B cell (primary cell): ENCODE measurements at regions not wholly inside any gene's neighbourhood (a gene's known extent, or its start where the extent isn't known, plus 50 kb on each side); places are given as distances from the start of the nearest gene placed in this dataset.

Source experiments
- ATAC-seq: fragments of 200-7000 bp; cut with Tn5 transposase; one replicate; pipeline ENCODE4 v1.10.0; 2021; ENCODE audit warnings: low read depth, mild to moderate bottlenecking, moderate number of reproducible peaks, moderate library complexity
- CTCF ChIA-PET: fragments of 350-600 bp; sonication (Branson Sonifier 250); formaldehyde crosslinking; loops from one replicate; lab custom pipeline; 2021; ENCODE audit warnings: antibody characterized with exemption, inconsistent platforms; lab: Charles Lee
- POLR2A ChIA-PET: fragments of 350-600 bp; sonication (Branson Sonifier 250); formaldehyde crosslinking; loops from one replicate; lab custom pipeline; 2021; ENCODE audit warnings: antibody characterized with exemption; lab: Charles Lee
- DNase-seq: peaks from one replicate; pipeline ENCODE4 v3.0.0; 2013
- H2AFZ ChIP-seq: 2 replicates; pipeline ENCODE4 v1.6.1; 2012; ENCODE audit warnings: mild to moderate bottlenecking, low read depth, low read length; ENCODE audit not compliant: insufficient read depth, poor library complexity, severe bottlenecking
- H3K27ac ChIP-seq, 2 donors: 1 replicate in 1 of 2; 2 replicates in 1 of 2; pipeline ENCODE4 v1.5.1; 2012 to 2013; ENCODE audit warnings: low read length in 2 of 2, mild to moderate bottlenecking in 2 of 2, moderate library complexity in 1 of 2
- H3K27me3 ChIP-seq, 4 experiments: fragments of 200-600 bp in 1 of 4; sonication (generic) in 1 of 4; replicated peaks in 1 of 4; 1 replicate in 2 of 4; 2 replicates in 2 of 4; pipeline versions ENCODE4 v1.6.1 to v1.7.0; 2013 to 2016; ENCODE audit warnings: low read length in 3 of 4, mild to moderate bottlenecking in 2 of 4, mixed read lengths in 1 of 4, moderate library complexity in 1 of 4; ENCODE audit not compliant: insufficient read depth in 4 of 4, control insufficient read depth in 3 of 4; ENCODE audit errors: control extremely low read depth in 1 of 4
- H3K36me3 ChIP-seq, 2 experiments: replicated peaks in 1 of 2; 1 replicate in 1 of 2; 2 replicates in 1 of 2; pipeline versions ENCODE4 v1.6.1 to v1.7.1; 2013; ENCODE audit warnings: low read length in 1 of 2; ENCODE audit not compliant: insufficient read depth in 2 of 2, control insufficient read depth in 1 of 2; ENCODE audit errors: control extremely low read depth in 1 of 2, extremely low read depth in 1 of 2
- H3K4me1 ChIP-seq, 2 donors: fragments of 200-600 bp in 1 of 2; sonication (generic) in 1 of 2; 1 replicate in 1 of 2; 2 replicates in 1 of 2; pipeline versions ENCODE4 v1.5.1 to v1.6.1; 2013 to 2017; ENCODE audit warnings: low read length in 2 of 2; ENCODE audit not compliant: control insufficient read depth in 2 of 2, insufficient read depth in 2 of 2
- H3K4me2 ChIP-seq: replicated peaks from 2 replicates; pipeline ENCODE3; 2012; ENCODE audit warnings: mild to moderate bottlenecking, low read depth, low read length; ENCODE audit not compliant: poor library complexity, severe bottlenecking
- H3K4me3 ChIP-seq, 5 experiments: fragments of 200-600 bp in 1 of 5; sonication (generic) in 1 of 5; 1 replicate in 3 of 5; 2 replicates in 2 of 5; pipeline versions ENCODE4 v1.5.1 to v1.7.0; 2011 to 2016; ENCODE audit warnings: low read length in 4 of 5, mild to moderate bottlenecking in 4 of 5, low read depth in 2 of 5, control low read depth in 1 of 5, moderate library complexity in 1 of 5; ENCODE audit not compliant: insufficient read depth in 1 of 5; ENCODE audit errors: control extremely low read depth in 1 of 5, extremely low read depth in 1 of 5
- H3K79me2 ChIP-seq: fragments of 200-600 bp; sonication (generic); one replicate; pipeline ENCODE4 v1.6.0; 2016; ENCODE audit warnings: low read length; ENCODE audit not compliant: control insufficient read depth, insufficient read depth
- H3K9ac ChIP-seq: fragments of 200-600 bp; sonication (generic); 2 replicates; pipeline ENCODE4 v1.6.1; 2017; ENCODE audit warnings: mild to moderate bottlenecking, low read length, moderate library complexity
- H3K9me3 ChIP-seq, 3 donors: one replicate each; pipeline versions ENCODE4 v1.6.1 to v1.7.1; 2013; ENCODE audit warnings: low read length in 2 of 3; ENCODE audit not compliant: control insufficient read depth in 2 of 3, insufficient read depth in 1 of 3; ENCODE audit errors: control extremely low read depth in 1 of 3
- H4K20me1 ChIP-seq: 2 replicates; pipeline ENCODE4 v1.6.0; 2012; ENCODE audit warnings: mild to moderate bottlenecking, low read length; ENCODE audit not compliant: insufficient read depth, control insufficient read depth, poor library complexity, severe bottlenecking
- H3K27ac Mint-ChIP-seq: one replicate; pipeline ENCODE4 v1.8.0; 2021; ENCODE audit warnings: mixed read lengths
- H3K27me3 Mint-ChIP-seq: one replicate; pipeline ENCODE4 v1.8.0; 2021; ENCODE audit warnings: mixed read lengths
- H3K4me1 Mint-ChIP-seq: one replicate; pipeline ENCODE4 v1.8.0; 2021; ENCODE audit warnings: mixed read lengths
- H3K4me3 Mint-ChIP-seq: one replicate; pipeline ENCODE4 v1.8.0; 2021; ENCODE audit warnings: mixed read lengths
- H3K9me3 Mint-ChIP-seq: one replicate; pipeline ENCODE4 v1.8.0; 2022; ENCODE audit warnings: mixed read lengths; ENCODE audit not compliant: insufficient read depth
- EZH2 ChIP-seq: IDR thresholded peaks from 2 replicates; pipeline ENCODE4 v1.6.1; 2012; ENCODE audit warnings: borderline replicate concordance, low read depth, mild to moderate bottlenecking, moderate library complexity, low read length; ENCODE audit not compliant: insufficient read depth, poor library complexity, severe bottlenecking
- WGBS: methylation state at CpG from one replicate; pipeline ENCODE4 v1.1.5; 2013; ENCODE audit warnings: missing lambda C conversion rate; ENCODE audit not compliant: insufficient coverage; 5-methylcytosine and 5-hydroxymethylcytosine counted together
- intact Hi-C: fragments of 100-400 bp; cut with micrococcal nuclease; formaldehyde crosslinking; loops from one replicate; pipeline ENCODE4 v1.10.0; 2022
- TF ChIP-seq, protein P1 (sequence below): fragments of 200-600 bp; IDR thresholded peaks from one replicate; pipeline ENCODE4 v1.8.0; 2022; ENCODE audit warnings: antibody characterized with exemption, mild to moderate bottlenecking

DNA sequence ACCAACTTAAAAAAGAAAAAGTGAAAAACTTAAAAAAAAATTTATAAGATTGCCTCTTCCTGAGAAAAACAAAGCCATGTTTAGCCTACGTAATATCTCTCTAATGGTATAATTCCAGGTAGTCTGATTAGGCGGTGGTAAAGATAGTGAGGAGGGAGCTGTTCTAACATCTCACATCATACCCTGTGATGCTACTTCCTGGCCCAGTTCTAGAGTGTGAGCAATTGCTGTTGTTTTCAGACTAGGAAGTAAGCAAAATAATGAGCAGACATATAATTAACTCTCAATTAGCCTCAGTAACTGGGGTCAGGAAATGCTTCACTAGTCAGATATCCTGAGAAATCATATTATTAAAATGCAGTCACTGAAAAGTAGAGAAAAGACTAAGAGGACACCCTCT is 113.9 kb downstream of the PHLDA1 start:
- Mint-ChIP-seq H3K27ac (peak overlapping the region; percentile 62), H3K9me3 (no peaks in the 10 kb centered on the region), H3K27me3 (no peaks in the 10 kb centered on the region), H3K4me1 (peaks cover 23% of the 10 kb centered on the region), H3K4me3 (peak overlapping the region; percentile 38)
- DNase-seq = no peak
- no peak overlapping the region for H3K4me3 ChIP-seq
- no peaks in the 10 kb centered on the region for H4K20me1 ChIP-seq
- no peak overlapping the region for H2AFZ ChIP-seq
- no CpG with 5 or more reads among the region's 2 CpGs for WGBS
- H3K4me1 ChIP-seq = peaks cover 13 to 14% of the 10 kb centered on the region in 2 donors
- no peak for TF ChIP-seq EZH2
- TF ChIP-seq, protein P1, sequence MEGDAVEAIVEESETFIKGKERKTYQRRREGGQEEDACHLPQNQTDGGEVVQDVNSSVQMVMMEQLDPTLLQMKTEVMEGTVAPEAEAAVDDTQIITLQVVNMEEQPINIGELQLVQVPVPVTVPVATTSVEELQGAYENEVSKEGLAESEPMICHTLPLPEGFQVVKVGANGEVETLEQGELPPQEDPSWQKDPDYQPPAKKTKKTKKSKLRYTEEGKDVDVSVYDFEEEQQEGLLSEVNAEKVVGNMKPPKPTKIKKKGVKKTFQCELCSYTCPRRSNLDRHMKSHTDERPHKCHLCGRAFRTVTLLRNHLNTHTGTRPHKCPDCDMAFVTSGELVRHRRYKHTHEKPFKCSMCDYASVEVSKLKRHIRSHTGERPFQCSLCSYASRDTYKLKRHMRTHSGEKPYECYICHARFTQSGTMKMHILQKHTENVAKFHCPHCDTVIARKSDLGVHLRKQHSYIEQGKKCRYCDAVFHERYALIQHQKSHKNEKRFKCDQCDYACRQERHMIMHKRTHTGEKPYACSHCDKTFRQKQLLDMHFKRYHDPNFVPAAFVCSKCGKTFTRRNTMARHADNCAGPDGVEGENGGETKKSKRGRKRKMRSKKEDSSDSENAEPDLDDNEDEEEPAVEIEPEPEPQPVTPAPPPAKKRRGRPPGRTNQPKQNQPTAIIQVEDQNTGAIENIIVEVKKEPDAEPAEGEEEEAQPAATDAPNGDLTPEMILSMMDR = no peak
- ChIA-PET POLR2A (no interaction called here), CTCF (interaction anchor here (0.7 kb wide), 1 partner anchor 112 kb away, joined by 3 read pairs; no protein-coding TSS in a partner anchor)
- H3K27me3 ChIP-seq = peaks cover 0 to 3% (median 0%) of the 10 kb centered on the region in 4 experiments
- H3K9me3 ChIP-seq = no peaks in the 10 kb centered on the region
- peak overlapping the region; percentile 40 for H3K4me2 ChIP-seq
- no peaks in the 10 kb centered on the region for H3K36me3 ChIP-seq
- H3K9ac ChIP-seq = no peak overlapping the region
- intact Hi-C loops = loop anchor here (1.0 to 2.0 kb wide), 2 partner anchors 61 to 113 kb away; partner anchors contain the start of gene PHLDA1
- H3K27ac ChIP-seq = no peak overlapping the region
- H3K79me2 ChIP-seq = no peaks in the 10 kb centered on the region
- peak; percentile 40 for ATAC-seq

DNA sequence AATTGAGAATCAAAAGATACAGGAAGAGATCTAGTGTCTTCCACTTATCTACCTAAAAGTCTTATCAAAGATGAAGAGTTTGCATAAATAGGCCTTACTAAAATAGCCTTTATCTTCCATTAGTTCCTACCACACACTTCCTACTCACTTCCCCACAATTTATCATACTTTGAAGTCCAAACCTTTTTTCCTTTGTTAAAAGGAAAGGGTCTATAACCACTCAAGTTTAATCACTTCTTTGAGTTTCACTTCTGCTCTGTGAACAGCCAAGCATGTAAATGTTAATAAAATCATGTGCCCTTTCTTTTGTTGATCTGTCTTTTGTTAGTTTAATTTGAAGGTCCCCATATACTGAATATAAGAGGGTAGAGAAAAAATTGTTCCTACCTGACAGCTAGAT is 114.5 kb downstream of the PHLDA1 start:
- peak overlapping the region; percentile 6 for H3K4me3 Mint-ChIP-seq
- CTCF ChIA-PET = no interaction called here

More for the DNA sequence above, 114.5 kb downstream of the PHLDA1 start:
- no peak for TF ChIP-seq EZH2
- TF ChIP-seq, protein P1 = no peak
- H3K9me3 ChIP-seq = no peaks in the 10 kb centered on the region
- H3K9me3 Mint-ChIP-seq = no peaks in the 10 kb centered on the region
- peaks cover 0 to 3% (median 0%) of the 10 kb centered on the region in 4 experiments for H3K27me3 ChIP-seq
- no peak overlapping the region for H3K4me3 ChIP-seq
- H3K27ac ChIP-seq = no peak overlapping the region
- intact Hi-C loops = loop anchor here (1.0 to 2.0 kb wide), 2 partner anchors 61 to 114 kb away; partner anchors contain the start of gene PHLDA1
- H3K4me1 Mint-ChIP-seq = peaks cover 23% of the 10 kb centered on the region
- H3K4me1 ChIP-seq = peaks cover 13 to 14% of the 10 kb centered on the region in 2 donors
- H3K9ac ChIP-seq = no peak overlapping the region
- DNase-seq (peak; percentile 55), ATAC-seq (peak; percentile 73)
- POLR2A ChIA-PET = no interaction called here
- no peaks in the 10 kb centered on the region for H3K27me3 Mint-ChIP-seq
- H3K79me2 ChIP-seq = no peaks in the 10 kb centered on the region
- peak overlapping the region; percentile 1 for H3K27ac Mint-ChIP-seq
- peak overlapping the region; percentile 40 for H3K4me2 ChIP-seq
- H3K36me3 ChIP-seq = no peaks in the 10 kb centered on the region
- no peak overlapping the region for H2AFZ ChIP-seq
- no peaks in the 10 kb centered on the region for H4K20me1 ChIP-seq
